Epithelial cell of proximal tubule (primary cell): ENCODE measurements at regions not wholly inside any gene's neighbourhood (a gene's known extent, or its start where the extent isn't known, plus 50 kb on each side); places are given as distances from the start of the nearest gene placed in this dataset.
"Not testable (repeated sequence)": the region's sequence is repeated elsewhere in the genome, so short reads cannot be mapped to it uniquely, and the experiment has no call there.

Experiments used
- DNase-seq: peaks from one replicate; pipeline ENCODE4 v3.0.0-alpha.2; 2011; ENCODE audit warnings: low read depth
- H3K4me3 ChIP-seq: 2 replicates; pipeline ENCODE4 v1.5.1; 2011; ENCODE audit warnings: low read depth, mild to moderate bottlenecking, low read length
- CTCF ChIP-seq: conservative IDR thresholded peaks from 2 replicates; pipeline ENCODE4 v1.5.1; 2012; ENCODE audit warnings: low read depth, mild to moderate bottlenecking, low read length

- no peak for TF ChIP-seq CTCF
These were observed 195.8 kb downstream of the NDUFA10 start for GRCh38 chr2:239829326-239829725.

GRCh38 chr2:239828973-239829275 lies 196.2 kb downstream of the NDUFA10 start:
- not testable (repeated sequence) for DNase-seq, H3K4me3 ChIP-seq

More at GRCh38 chr2:239829326-239829725, 195.8 kb downstream of the NDUFA10 start:
- DNase-seq = no peak
- no peak overlapping the region for H3K4me3 ChIP-seq

- TF ChIP-seq CTCF = no peak
- H3K4me3 ChIP-seq = no peak overlapping the region
- no peak for DNase-seq
These were observed 196.8 kb downstream of the NDUFA10 start for GRCh38 chr2:239828192-239828972.

GRCh38 chr2:239827523-239827890 lies 197.6 kb downstream of the NDUFA10 start:
- no peak for TF ChIP-seq CTCF
- DNase-seq = no peak
- no peak overlapping the region for H3K4me3 ChIP-seq

GRCh38 chr2:239826786-239827522 lies 198.2 kb downstream of the NDUFA10 start:
- no peak for TF ChIP-seq CTCF
- H3K4me3 ChIP-seq = no peak overlapping the region
- DNase-seq = no peak

- DNase-seq = no peak
- H3K4me3 ChIP-seq = no peak overlapping the region
- no peak for TF ChIP-seq CTCF
These were observed 198.8 kb downstream of the NDUFA10 start for GRCh38 chr2:239826376-239826775.

GRCh38 chr2:239825705-239825979 lies 199.5 kb downstream of the NDUFA10 start:
- DNase-seq = no peak
- TF ChIP-seq CTCF = no peak
- no peak overlapping the region for H3K4me3 ChIP-seq
